ENCODE measurements at regions not wholly inside any gene's neighbourhood (a gene's known extent, or its start where the extent isn't known, plus 50 kb on each side); places are given as distances from the start of the nearest gene placed in this dataset.

DNA sequence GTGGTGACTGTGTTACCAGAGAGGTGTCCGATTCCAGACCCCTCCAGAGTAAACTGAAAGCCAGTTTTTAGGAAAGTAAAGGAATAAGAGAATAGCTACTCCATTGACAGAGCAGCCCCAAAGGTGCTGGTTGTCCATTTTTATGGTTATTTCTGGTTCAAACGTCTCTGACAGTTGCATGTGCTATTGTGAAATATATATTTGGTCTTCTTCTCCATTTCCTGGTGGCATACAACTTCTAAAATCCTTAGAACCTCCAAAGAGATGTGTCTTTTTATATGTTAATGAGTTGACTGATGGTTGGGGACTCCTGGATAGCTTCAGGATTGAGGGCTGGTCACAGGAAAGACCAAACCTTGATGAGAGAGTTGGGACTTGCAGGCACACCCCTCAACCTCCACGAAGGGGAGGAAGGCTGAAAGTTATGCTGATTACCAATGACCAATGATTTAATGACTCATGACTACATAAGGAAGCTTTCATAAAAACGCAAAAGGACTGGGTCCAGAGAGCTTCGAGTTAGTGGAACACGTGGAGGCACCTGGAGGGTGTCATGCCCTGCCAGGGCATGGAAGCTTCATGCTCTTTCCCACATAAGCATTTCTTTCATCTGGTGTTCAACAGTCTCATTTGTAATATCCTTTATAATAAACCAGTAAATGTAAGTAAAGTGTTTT lies 100.7 kb downstream of the SLC16A1 start:
- H3K4me3 ChIP-seq (ENCODE audit: low read depth, low read length), result no peak overlapping the region

More for the DNA sequence above, 100.7 kb downstream of the SLC16A1 start:
- H3K27ac ChIP-seq (ENCODE audit: extremely low read depth, low read depth, low read length), result no peak overlapping the region
- H3K36me3 ChIP-seq (ENCODE audit: control insufficient read depth in 2 of 2, insufficient read depth in 1 of 2, low read length in 2 of 2), result no peaks in the 10 kb centered on the region; a peak in 1 of 3 replicates
- H3K9me3 ChIP-seq (ENCODE audit: control insufficient read depth, insufficient read depth, low read depth, low read length), result no peaks in the 10 kb centered on the region
- TF ChIP-seq PRDM2 (tag by site-specific recombination; IDR thresholded peaks at IDR 0.05; ENCODE audit: borderline replicate concordance) (no peak), GLIS2 (tag by site-specific recombination; IDR thresholded peaks at IDR 0.05) (no peak), ZNF777 (tag by site-specific recombination; IDR thresholded peaks at IDR 0.05; ENCODE audit: borderline replicate concordance) (no peak), KLF16 (tag by site-specific recombination; IDR thresholded peaks at IDR 0.05) (no peak), ZNF302 (tag by site-specific recombination; IDR thresholded peaks at IDR 0.05; ENCODE audit: low read depth) (no peak), ZNF558 (tag by site-specific recombination; IDR thresholded peaks at IDR 0.05) (no peak), ZNF24 (tag by site-specific recombination; IDR thresholded peaks at IDR 0.05) (no peak), SALL2 (tag by site-specific recombination; IDR thresholded peaks at IDR 0.05; ENCODE audit: borderline replicate concordance) (no peak), ZNF510 (tag by site-specific recombination; IDR thresholded peaks at IDR 0.05; ENCODE audit: insufficient replicate concordance) (no peak), ZNF843 (tag by site-specific recombination; IDR thresholded peaks at IDR 0.05) (no peak), RBAK (tag by site-specific recombination; IDR thresholded peaks at IDR 0.05) (no peak), ZBTB10 (tag by site-specific recombination; IDR thresholded peaks at IDR 0.05) (no peak), ZNF518A (tag by site-specific recombination; conservative IDR thresholded peaks at IDR 0.05; ENCODE audit: low read depth) (no peak), ZNF37A (tag by site-specific recombination; IDR thresholded peaks at IDR 0.05) (no peak)
- TF ChIP-seq, protein P1, sequence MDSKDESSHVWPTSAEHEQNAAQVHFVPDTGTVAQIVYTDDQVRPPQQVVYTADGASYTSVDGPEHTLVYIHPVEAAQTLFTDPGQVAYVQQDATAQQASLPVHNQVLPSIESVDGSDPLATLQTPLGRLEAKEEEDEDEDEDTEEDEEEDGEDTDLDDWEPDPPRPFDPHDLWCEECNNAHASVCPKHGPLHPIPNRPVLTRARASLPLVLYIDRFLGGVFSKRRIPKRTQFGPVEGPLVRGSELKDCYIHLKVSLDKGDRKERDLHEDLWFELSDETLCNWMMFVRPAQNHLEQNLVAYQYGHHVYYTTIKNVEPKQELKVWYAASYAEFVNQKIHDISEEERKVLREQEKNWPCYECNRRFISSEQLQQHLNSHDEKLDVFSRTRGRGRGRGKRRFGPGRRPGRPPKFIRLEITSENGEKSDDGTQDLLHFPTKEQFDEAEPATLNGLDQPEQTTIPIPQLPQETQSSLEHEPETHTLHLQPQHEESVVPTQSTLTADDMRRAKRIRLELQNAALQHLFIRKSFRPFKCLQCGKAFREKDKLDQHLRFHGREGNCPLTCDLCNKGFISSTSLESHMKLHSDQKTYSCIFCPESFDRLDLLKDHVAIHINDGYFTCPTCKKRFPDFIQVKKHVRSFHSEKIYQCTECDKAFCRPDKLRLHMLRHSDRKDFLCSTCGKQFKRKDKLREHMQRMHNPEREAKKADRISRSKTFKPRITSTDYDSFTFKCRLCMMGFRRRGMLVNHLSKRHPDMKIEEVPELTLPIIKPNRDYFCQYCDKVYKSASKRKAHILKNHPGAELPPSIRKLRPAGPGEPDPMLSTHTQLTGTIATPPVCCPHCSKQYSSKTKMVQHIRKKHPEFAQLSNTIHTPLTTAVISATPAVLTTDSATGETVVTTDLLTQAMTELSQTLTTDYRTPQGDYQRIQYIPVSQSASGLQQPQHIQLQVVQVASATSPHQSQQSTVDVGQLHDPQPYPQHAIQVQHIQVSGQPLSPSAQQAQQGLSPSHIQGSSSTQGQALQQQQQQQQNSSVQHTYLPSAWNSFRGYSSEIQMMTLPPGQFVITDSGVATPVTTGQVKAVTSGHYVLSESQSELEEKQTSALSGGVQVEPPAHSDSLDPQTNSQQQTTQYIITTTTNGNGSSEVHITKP (tag by site-specific recombination; IDR thresholded peaks at IDR 0.05), result no peak
- TF ChIP-seq, protein P2, sequence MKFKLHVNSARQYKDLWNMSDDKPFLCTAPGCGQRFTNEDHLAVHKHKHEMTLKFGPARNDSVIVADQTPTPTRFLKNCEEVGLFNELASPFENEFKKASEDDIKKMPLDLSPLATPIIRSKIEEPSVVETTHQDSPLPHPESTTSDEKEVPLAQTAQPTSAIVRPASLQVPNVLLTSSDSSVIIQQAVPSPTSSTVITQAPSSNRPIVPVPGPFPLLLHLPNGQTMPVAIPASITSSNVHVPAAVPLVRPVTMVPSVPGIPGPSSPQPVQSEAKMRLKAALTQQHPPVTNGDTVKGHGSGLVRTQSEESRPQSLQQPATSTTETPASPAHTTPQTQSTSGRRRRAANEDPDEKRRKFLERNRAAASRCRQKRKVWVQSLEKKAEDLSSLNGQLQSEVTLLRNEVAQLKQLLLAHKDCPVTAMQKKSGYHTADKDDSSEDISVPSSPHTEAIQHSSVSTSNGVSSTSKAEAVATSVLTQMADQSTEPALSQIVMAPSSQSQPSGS (tag by site-specific recombination; IDR thresholded peaks at IDR 0.05; ENCODE audit: low read depth), result no peak
- ChIA-PET CTCF (interaction anchor here (0.6 to 0.8 kb wide), 2 partner anchors 25 to 188 kb away, joined by 3 to 4 read pairs; no protein-coding TSS in a partner anchor), POLR2A (no interaction called here)
- no peaks in the 10 kb centered on the region for H3K4me1 ChIP-seq (ENCODE audit: control insufficient read depth, insufficient read depth, low read length)

Data from HEK293 (cell line).